GM18511 (cell line): ENCODE measurements at regions not wholly inside any gene's neighbourhood (a gene's known extent, or its start where the extent isn't known, plus 50 kb on each side); places are given as distances from the start of the nearest gene placed in this dataset.
"Not testable (repeated sequence)": the region's sequence is repeated elsewhere in the genome, so short reads cannot be mapped to it uniquely, and the experiment has no call there.

Source experiments
- ATAC-seq: cut with Tn5 transposase; IDR thresholded peaks from one replicate; pipeline ENCODE4 v1.9.1; 2021; ENCODE audit warnings: mild to moderate bottlenecking, moderate library complexity; ENCODE audit not compliant: unreplicated experiment

DNA sequence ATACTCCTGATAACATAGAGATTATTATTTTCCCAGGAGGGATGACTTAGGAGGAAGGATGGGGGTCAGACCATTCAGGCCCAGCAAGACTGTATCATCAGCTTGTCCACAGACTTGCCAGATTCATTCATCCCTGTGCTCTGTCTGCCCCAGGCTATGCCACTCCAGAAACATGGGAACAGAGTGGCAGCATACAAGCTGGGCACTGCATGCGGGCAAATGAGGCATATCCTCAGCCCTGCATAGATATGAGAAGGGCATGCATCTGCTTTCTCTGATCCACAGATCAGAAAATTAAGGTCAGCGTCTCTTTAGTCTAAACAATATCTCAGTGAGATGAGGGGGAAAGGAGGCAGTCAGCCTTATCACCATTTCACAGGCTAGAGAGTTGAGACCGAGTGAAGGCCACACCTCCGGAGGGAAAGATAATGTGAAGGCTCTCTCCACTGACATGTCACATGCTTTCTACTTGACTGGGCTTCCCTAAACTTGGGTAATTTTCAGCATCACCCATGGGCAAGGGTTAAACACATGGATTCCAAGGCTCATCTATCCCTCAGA is 140.5 kb downstream of the TFAP2B start:
- ATAC-seq: no peak

DNA sequence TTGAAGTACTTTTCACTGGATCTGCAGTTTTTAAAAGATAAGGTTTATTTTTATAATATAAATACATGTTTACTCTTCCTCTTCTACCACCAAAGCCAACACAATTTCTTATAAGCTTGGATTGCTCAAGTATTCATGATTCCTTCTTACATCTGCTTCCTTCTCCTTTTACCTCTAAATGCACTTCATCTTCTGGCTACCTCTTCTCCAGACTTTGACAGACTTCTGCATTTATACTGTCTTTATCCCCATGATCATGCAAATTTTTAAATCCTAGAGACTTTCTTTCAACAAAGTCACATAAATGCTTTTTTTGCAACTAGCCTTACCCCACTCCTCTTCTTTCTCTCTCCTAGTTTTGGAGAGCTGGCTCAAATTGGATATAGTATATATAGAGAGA is 142.9 kb downstream of the TFAP2B start:
- ATAC-seq: no peak

DNA sequence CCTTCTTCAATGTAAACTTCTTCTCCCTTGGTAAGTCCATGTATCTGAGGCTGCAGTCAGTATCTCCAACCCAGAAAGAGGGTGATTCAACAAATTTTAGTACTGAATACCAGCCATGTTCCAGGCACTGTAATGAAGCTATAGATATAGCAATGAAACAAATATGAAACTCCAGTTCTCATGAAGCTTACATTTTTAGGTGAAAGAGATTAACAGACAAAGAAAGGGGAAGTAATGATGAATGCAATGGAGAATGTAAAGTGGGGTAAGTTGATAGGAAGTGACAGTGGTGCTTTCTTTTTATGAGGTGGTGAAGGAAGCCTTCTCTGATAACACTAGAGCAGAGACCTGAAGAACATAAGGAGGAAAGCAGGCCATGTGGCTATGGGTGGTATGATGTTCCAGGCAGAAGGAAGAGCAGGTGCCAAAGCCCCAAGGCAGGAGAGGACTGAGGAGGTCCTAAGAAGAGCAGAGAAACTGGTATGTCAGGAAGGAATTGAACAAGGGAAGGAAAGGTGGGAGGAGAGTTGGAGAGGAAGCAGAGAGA is 143.6 kb downstream of the TFAP2B start:
- ATAC-seq: no peak

DNA sequence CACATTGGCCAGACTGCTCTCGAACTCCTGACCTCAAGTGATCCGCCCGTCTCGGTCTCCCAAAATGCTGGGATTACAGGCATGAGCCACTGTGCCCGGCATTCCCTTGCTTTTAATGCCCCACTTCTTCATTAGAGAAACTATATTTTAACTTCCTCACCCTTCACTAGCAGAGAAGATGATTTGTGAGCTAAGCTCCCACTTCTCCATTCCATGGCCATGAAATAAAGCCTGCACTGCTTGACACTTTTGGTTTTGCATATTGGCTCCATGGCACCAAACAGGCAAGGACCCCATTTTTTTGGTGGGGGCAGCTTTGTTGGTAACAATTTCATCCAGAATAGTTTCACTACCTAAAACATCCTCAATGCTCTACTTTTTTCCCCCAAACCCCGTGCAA is 145.3 kb downstream of the TFAP2B start:
- no peak for ATAC-seq

DNA sequence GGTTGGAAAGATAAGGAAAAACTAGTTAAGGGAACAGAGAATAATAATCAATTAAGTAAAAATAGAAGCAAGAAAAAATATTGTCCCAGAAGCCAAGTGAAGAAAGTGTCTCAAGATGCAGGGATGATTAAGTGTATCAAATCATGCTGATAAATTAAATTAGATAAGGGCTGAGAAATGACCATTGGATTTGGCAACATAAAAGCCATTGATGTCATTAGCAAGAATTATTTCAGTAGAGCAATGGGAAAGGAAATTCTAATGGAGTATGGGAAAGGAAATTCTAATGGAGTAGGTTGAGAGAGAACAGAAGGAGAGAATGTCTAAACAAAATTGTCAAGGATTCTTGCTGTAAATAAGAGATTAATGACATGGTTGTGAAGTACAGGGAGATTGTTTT is 146.8 kb downstream of the TFAP2B start:
- no peak for ATAC-seq

DNA sequence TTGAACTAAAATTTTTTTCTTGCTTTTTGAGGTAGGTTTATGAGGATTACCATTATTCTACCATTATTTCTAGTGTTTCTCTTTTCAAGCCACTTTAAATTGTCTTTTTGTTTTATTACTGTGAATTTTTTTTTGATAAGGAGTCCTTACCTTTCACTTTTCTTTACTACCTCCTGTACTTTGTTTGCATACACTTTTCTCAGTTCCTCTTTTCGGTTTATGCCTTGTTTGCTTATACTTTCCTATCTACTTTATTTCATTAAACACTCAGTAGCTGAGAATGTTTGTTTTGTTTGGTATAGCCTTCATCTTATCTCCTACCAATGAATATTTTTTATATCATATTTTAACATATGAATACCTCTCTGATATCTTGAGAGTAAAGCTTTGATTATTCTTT is 147.9 kb downstream of the TFAP2B start:
- ATAC-seq: peak; percentile 92

DNA sequence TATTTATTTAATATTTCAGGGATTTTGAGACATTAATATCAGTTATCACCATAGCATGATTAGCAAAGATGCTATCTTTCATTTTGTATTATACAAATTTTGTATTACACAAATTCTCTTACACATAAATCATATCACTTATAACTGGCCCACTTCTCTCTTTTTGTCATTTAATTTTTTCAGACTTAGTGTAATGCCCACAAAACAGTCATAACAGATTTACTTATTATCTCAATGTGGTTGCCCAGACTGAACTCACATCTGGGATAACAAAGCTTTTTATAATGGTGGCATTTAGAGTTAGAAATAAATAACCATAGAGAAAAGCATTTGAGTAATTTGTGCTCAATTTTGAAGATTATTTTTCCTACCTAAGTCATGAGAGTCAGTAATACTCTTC is 148.3 kb downstream of the TFAP2B start:
- ATAC-seq: peak; percentile 64

DNA sequence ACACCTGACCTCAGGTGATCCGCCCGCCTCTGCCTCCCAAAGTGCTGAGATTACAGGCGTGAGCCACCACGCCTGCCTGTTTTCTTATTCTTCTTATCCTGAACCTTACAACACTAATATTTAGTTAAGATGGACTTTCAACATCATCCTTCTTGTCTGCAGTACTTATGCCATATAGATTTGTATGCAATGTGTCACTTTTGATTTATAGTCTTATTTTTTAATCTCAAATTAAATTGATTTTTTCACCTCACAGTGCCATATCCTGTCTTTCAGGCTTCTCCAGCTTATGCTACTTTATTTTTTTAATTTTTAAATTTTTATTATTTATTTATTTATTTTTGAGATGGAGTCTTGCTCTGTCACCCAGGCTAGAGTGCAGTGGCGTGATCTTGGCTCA is 149.6 kb downstream of the TFAP2B start:
- not testable (repeated sequence) for ATAC-seq

DNA sequence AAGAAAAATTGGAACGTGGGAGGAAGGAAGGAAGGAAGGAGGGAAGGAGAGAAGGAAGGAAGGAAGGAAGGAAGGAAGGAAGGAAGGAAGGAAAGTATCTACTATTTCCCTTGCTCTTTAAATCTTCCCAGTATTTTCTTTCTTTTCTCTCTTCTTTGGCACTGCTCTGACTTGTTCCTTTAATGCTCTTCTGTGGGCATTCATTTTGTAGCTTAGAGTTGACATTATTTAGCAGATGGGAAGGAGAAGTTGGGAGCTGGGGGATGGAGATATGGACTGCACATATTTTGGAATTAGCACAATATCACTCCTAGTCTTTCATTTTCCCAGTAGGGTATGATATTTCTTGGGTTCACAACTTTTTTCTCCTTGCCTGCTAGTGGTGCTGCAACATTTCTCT is 152.2 kb downstream of the TFAP2B start:
- ATAC-seq: no peak

DNA sequence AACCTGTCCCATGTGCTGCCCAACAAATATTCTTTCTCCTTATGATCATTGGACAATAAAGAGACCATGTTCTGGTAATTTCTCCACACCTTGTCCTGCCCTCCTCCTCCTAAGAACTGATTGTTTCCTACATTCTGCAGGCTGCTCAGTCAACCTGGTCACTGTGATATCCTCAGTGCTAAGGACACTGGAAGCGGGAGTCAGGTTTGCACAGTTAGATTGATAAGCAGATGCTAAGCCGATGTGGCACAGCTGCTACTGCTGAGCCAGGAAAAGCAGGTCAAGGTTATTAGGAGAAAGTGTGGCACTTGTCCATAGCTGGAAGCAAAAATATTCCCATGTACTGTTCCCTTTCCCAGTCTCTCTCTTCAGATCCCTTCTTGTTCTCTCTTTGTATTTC is 154.8 kb downstream of the TFAP2B start:
- no peak for ATAC-seq

DNA sequence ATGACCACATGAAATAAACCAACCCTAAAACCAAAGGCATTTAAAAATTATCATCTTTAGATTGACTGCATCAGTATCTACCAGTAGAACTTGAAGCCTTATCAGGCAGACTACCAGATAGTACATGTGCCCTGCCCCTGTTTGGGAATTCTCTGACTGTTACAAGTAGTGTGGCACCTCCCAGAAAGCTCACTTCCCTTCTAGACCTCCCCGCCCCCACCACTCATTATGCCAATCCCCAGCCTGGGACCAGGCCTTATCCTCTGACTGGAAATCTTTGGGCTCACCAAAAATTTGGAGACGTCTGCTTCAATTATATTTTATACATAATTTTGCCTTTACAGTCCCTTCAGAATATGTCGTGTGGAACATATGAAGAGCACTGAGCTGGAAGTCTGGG is 155.6 kb downstream of the TFAP2B start:
- no peak for ATAC-seq

DNA sequence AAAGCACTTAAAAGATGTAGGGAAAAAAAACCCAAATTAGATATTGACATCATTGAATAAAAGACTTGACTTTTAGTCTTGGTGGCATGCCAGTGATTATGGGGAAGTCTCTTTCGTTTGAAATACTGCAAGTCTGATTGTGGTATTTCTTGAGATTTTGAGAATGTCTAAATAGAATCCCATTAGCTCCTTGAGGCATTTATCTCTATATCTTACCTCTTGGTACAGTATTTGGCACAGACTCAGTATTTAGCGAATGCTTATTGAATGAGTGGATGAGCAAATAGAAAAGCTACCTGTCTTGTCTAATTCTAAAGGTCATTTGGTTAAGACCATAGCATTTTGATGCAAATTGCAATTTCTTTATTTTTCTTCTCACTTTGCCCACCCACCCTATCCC is 156.5 kb downstream of the TFAP2B start:
- no peak for ATAC-seq

DNA sequence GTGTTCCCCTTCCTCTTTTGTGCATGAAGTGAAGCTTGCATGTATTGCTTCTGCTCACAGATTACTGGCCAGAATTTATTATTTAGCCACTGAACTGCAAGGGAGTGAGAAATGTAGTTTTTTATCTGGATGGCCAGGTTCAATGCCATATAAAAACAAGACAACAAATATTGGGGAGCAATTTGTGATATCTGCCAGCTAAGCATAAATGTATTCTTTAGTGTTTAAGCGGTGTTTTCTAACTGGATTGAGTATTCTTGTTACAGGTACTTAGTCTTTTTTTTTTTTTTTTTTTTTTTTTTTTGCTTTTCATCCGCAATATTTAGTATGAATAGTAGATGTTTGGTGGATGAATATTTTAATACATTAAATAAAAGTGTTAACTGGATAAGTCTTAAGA is 158.2 kb downstream of the TFAP2B start:
- no peak for ATAC-seq

DNA sequence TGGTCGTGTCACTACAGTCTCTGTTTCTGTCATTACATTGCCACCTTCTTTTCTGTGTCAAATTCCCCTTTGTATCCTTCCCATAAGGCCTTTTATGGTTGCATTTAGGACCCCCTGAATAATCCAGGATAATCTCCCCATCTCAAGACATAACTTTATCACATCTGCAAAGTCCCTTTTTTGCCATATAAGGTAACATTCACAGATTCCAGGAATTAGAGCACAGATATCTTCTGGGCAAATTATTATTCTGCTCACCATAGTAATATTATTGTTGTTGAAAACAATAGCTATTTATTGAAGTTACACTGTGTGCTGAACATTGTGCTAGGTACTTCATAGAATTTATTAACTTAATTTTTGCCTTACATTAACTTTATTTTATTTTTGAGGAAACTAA is 159.1 kb downstream of the TFAP2B start:
- no peak for ATAC-seq

DNA sequence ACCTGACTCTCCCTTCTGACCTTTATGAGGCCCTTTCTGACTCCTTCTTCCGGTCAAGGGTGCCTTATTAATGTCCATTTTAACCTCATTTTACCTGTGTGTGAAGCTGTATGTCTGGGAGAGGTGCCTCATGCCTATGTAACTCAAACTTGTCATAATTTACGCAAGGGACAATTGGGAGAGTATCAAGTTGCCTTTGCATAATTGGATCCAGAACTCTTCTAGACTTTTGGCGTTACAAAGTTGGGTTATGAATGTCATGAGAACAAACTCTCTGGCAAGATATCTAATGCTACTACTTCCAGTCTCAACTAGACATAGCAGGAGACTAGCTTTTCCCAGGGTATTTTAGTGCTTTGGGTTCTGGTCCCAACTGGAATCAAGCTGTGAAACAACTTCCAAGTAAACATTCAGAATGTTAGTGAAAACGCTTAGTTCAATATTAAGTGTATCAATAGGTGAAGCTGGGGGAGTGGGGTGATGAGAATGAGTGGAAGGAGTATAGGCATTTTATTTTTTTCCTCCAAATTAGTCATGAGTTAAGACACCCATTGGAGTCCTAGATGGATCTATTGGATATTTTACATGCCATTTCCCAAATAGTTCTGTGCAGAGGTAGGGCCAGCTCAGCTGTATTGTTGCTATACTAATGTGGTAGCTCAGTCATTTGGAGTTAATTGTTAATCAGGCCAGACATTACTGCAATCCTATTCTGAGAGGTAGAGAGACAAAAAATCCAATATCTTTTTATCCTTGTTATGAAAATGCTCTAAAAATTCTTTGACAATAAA is 159.9 kb downstream of the TFAP2B start:
- no peak for ATAC-seq

DNA sequence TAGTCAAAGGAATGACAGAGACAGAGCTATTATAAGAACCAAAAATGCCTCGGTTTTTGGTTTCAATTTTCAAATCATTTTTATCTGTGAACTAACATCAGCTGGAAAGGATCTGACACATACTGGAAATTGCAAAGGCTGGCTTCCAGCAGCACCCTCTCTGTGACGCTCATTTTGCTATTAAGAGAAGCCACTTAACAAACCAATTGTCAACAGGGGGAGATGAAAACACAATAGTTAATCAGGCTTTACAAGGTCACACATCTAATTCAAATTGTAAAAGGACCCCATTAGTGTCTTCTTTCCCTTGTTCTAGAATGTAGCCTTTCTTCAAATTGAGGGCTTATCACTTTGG is 160.5 kb downstream of the TFAP2B start:
- no peak for ATAC-seq

DNA sequence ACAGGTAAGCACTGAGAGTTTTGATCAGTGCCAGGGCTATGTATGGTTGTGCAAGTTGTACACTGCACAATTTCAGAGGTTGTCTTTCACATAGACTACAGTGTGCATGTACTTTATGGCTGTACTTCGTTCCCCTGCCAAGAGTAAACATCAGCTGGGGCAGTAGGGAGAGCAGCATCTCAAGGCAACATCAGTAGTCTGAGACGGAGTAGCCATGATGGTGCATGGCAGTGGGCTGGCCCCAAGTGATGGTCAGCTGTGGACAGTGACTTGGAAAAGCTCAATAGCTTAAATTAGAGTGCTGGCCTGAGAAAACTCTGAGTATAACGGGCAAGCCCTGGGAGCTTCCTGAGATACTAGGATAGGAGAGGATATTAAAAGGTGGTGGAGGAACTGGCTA is 165.5 kb downstream of the TFAP2B start:
- no peak for ATAC-seq

DNA sequence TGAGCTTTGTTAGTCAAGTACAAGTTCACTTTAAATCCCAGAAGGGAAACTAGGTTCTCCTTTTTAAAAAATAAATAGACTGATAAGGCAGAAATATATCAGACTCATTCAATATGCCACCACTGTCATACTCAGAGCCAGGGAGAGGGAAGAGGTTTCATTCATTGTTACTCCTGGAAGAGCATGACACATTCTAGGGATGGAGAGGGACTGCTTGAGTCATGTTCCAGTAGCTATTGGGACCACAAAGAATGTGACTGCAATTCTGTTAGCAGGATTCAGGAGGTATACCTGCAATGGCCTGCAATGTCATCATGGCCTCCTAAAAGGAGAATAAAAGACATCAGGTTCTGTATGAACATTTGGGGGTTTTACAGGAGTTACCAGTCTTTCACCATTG is 167.6 kb downstream of the TFAP2B start:
- ATAC-seq: no peak

DNA sequence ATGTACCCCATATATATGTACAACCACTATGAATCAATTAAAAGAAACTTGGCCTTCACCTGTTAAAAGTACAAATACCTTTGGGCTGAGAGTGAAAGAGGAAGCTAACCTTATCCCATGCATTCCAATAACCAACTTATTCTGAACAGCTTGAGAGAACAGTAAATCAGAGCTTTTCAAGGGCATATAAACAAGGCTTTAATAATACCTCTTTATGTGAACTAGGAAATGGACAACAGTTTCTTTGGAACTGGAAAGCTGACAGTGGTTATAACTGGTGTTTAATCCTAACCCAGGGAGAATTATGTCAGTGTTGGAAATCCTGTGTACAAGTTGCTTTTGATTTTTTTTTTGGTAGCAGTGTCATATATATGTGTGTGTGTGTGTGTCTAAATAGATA is 170.5 kb downstream of the TFAP2B start:
- ATAC-seq: no peak

DNA sequence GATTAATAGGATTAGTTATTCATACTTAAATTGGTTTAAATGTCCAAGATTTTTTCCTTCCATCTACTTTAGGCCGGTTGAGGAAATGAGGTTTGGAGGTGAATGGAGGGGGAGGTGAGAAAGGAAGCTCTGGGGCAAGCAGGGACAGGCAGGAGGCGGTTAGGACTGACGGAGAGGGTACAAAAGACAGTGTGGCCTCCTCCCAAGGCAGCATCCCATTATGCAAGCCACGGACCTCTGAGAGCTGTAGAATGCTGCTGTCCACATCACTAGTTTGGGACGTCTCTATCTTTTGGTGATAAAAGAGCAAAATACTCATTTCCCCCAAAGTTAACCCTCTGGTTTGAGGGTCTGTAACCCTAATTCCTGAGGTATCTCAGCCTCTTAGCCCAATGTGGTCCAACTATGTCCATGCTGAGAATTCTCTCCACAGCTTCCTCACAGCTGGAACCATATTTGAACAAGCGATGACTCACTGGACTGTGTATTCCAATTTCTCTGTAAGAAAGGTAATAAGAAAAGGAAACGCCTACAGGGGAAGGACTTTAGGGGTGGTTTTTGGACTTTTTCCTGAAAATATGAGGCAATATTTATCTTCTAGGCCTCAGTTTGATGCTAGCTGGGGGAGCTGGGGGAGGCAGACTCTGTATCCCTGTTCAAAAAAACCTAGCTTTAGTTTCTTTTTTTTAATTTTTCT is 172.2 kb downstream of the TFAP2B start:
- no peak for ATAC-seq

DNA sequence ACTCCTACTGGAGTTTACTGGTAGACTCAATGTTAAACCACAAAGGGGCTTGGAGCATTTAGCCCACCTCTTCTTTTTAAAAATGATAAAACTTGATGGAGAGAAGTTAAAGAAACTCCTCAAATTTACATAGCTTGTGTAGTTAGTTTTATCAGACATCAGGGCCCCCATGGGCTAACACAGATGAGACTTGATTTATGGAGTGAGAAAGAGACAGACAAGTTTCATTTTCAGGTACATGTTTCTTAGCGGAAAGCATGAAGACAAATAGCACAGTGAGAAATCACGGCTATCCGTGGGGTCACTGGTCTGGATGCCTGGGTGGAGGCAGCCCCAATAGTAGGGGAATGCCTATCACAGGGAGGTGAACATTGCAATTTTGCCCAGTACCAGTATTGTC is 173.6 kb downstream of the TFAP2B start:
- no peak for ATAC-seq
